ENCODE measurements at regions not wholly inside any gene's neighbourhood (a gene's known extent, or its start where the extent isn't known, plus 50 kb on each side); places are given as distances from the start of the nearest gene placed in this dataset.

- Histone ChIP-seq H3K36me3 (ENCODE audit: low read depth, missing control alignments) (no peaks in the 10 kb centered on the region), H3K4me3 (no peak overlapping the region), H3K9me3 (no peaks in the 10 kb centered on the region), H3K27ac (no peak overlapping the region), H3K4me1 (no peaks in the 10 kb centered on the region), H3K27me3 (no peaks in the 10 kb centered on the region)
- WGBS, 2 donors = 64 to 81% methylated on average over 2 of the region's 2 CpGs
- intact Hi-C loops (cut with DNase I; ENCODE audit: low total_unique reads) = no loop called here
- TF ChIP-seq, protein P1, sequence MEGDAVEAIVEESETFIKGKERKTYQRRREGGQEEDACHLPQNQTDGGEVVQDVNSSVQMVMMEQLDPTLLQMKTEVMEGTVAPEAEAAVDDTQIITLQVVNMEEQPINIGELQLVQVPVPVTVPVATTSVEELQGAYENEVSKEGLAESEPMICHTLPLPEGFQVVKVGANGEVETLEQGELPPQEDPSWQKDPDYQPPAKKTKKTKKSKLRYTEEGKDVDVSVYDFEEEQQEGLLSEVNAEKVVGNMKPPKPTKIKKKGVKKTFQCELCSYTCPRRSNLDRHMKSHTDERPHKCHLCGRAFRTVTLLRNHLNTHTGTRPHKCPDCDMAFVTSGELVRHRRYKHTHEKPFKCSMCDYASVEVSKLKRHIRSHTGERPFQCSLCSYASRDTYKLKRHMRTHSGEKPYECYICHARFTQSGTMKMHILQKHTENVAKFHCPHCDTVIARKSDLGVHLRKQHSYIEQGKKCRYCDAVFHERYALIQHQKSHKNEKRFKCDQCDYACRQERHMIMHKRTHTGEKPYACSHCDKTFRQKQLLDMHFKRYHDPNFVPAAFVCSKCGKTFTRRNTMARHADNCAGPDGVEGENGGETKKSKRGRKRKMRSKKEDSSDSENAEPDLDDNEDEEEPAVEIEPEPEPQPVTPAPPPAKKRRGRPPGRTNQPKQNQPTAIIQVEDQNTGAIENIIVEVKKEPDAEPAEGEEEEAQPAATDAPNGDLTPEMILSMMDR (IDR thresholded peaks at IDR 0.05) = no peak
- DNase-seq = no peak
Measured at GRCh38 chr16:13833515-13833914, 86.4 kb upstream of the ERCC4 start.

DNA sequence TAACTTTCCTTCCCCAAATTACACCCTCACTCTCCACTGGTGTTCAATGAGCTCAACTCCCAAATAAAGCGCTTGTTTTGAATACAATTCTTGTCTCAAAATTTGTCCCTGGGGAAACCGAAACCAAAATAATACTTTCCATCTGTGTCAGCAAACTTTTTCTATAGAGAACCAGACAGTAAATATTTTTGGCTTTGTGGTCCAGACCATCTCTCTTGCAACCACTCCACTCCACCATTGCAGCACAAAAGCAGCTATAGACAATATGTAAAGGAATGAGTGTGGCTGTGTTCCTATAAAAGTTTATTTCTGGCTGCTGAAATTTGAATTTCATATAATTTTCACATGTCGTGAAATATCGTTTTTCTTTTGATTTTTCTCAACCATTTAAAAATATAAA, 84.6 kb upstream of the ERCC4 start:
- no peak for DNase-seq
- Histone ChIP-seq H3K36me3 (ENCODE audit: low read depth, missing control alignments) (no peaks in the 10 kb centered on the region), H3K4me1 (no peaks in the 10 kb centered on the region), H3K9me3 (no peaks in the 10 kb centered on the region), H3K4me3 (no peak overlapping the region), H3K27ac (no peak overlapping the region), H3K27me3 (no peaks in the 10 kb centered on the region)
- TF ChIP-seq POLR2A (IDR thresholded peaks at IDR 0.05) = no peak
- TF ChIP-seq, protein P1 (IDR thresholded peaks at IDR 0.05) = no peak
- 75 to 83% methylated on average over 4 of the region's 4 CpGs for WGBS, 2 donors
- intact Hi-C loops (cut with DNase I; ENCODE audit: low total_unique reads) = no loop called here

- H3K9me3 ChIP-seq = no peaks in the 10 kb centered on the region
- TF ChIP-seq POLR2A (IDR thresholded peaks at IDR 0.05) = no peak
- TF ChIP-seq, protein P1 (IDR thresholded peaks at IDR 0.05) = no peak
- no peak overlapping the region for H3K4me3 ChIP-seq
- H3K4me1 ChIP-seq = no peaks in the 10 kb centered on the region
- no peak overlapping the region for H3K27ac ChIP-seq
- no peaks in the 10 kb centered on the region for H3K27me3 ChIP-seq
- WGBS, 2 donors = 90 to 93% methylated on average over 12 to 13 of the region's 13 CpGs
- intact Hi-C loops (cut with DNase I; ENCODE audit: low total_unique reads) = no loop called here
- no peak for DNase-seq
- no peaks in the 10 kb centered on the region for H3K36me3 ChIP-seq (ENCODE audit: low read depth, missing control alignments)
Measured at GRCh38 chr16:13835935-13836730, 83.8 kb upstream of the ERCC4 start.

DNA sequence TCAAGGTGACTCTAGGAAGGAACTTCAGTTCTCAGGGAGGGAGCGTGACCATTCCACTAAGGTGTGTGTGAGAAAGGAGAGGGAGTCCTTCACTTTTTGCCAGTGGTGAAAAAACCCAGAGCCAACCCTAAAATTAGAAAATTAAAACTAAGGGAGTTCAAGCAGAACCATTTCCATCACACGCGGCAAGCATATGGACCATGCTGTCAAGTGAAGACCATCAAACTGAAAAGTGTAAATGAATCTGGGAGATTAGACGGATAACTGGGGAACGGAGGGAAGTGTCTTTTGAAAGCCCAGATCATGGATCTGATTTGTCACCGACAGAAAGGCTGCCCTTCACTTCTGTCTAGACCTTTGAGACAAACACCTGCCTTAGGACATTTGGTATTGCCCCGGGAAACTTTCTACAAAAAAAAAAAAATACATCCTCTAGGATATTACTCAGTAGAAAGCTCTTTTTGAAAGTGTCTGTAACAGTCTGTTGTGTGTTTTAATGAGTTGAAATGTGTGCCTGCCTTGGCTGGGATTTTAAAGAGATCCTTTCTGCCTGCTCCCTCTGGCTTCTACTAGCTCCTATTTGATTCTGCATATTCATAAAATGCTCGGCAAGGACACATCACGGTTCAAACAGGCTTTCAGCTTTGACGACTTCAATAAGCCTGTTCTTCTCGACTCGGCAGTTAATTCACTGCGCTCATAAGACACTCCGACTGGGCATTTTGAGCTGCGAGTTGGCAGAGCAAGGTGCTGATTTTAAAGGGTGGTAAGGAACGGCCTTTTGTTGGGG, 81.4 kb upstream of the ERCC4 start:
- Histone ChIP-seq H3K4me1 (no peaks in the 10 kb centered on the region), H3K36me3 (ENCODE audit: low read depth, missing control alignments) (no peaks in the 10 kb centered on the region), H3K27ac (no peak overlapping the region), H3K9me3 (no peaks in the 10 kb centered on the region), H3K27me3 (no peaks in the 10 kb centered on the region), H3K4me3 (no peak overlapping the region)
- intact Hi-C loops (cut with DNase I; ENCODE audit: low total_unique reads) = no loop called here
- 83 to 85% methylated on average over 16 of the region's 16 CpGs for WGBS, 2 donors
- TF ChIP-seq POLR2A (IDR thresholded peaks at IDR 0.05) = no peak
- TF ChIP-seq, protein P1 (IDR thresholded peaks at IDR 0.05) = no peak
- DNase-seq = no peak
